H1 (cell line): ENCODE measurements at regions not wholly inside any gene's neighbourhood (a gene's known extent, or its start where the extent isn't known, plus 50 kb on each side); places are given as distances from the start of the nearest gene placed in this dataset.

Experiments used
- CTCF ChIA-PET: fragments of 300-600 bp; sonication (Branson Sonifier 250); formaldehyde crosslinking; loops from one replicate; lab custom pipeline; 2021; ENCODE audit not compliant: partially characterized antibody; lab: Charles Lee
- POLR2A ChIA-PET: fragments of 300-600 bp; sonication (Branson Sonifier 250); formaldehyde crosslinking; loops from one replicate; lab custom pipeline; 2021; ENCODE audit warnings: inconsistent platforms; ENCODE audit not compliant: partially characterized antibody; lab: Charles Lee
- DNase-seq, 2 experiments: peaks; one replicate each; pipeline versions ENCODE4 v3.0.0 to v3.0.0-alpha.2; 2010 to 2022; ENCODE audit warnings: low spot score in 2 of 2, low read depth in 1 of 2, mixed read lengths in 1 of 2
- FAIRE-seq: peaks from 2 replicates; lab custom pipeline; 2011; peaks lifted over from hg19 to GRCh38; lab: Jason Lieb, UNC
- H2AFZ ChIP-seq: 2 replicates; pipeline ENCODE4 v1.8.1; 2012; ENCODE audit warnings: low read length, inconsistent platforms
- H2AK5ac ChIP-seq: 2 replicates; pipeline ENCODE4 v1.6.1; 2013; ENCODE audit warnings: low read depth, low read length
- H2BK120ac ChIP-seq: replicated peaks from 2 replicates; pipeline ENCODE3; 2013; ENCODE audit warnings: low read depth, low read length, inconsistent platforms
- H2BK12ac ChIP-seq: 2 replicates; pipeline ENCODE4 v1.6.1; 2013; ENCODE audit warnings: low read depth, low read length
- H2BK15ac ChIP-seq: 2 replicates; pipeline ENCODE4 v1.6.1; 2013; ENCODE audit warnings: low read length
- H2BK20ac ChIP-seq: 2 replicates; pipeline ENCODE4 v1.6.1; 2013; ENCODE audit warnings: low read length
- H2BK5ac ChIP-seq: 2 replicates; pipeline ENCODE4 v1.6.1; 2013; ENCODE audit warnings: low read depth, low read length
- H3K14ac ChIP-seq: 2 replicates; pipeline ENCODE4 v1.6.1; 2013; ENCODE audit warnings: inconsistent platforms; ENCODE audit not compliant: insufficient read length
- H3K18ac ChIP-seq: 2 replicates; pipeline ENCODE4 v1.6.1; 2013; ENCODE audit warnings: low read length; ENCODE audit errors: extremely low read depth
- H3K23ac ChIP-seq: 2 replicates; pipeline ENCODE4 v1.6.1; 2013; ENCODE audit warnings: inconsistent platforms; ENCODE audit not compliant: insufficient read length
- H3K23me2 ChIP-seq: 2 replicates; pipeline ENCODE4 v1.6.1; 2013; ENCODE audit warnings: low read depth, low read length
- H3K27ac ChIP-seq: 2 replicates; pipeline ENCODE4 v1.6.1; 2011; ENCODE audit warnings: low read depth, low read length, inconsistent platforms
- H3K27me3 ChIP-seq, 4 experiments: replicated peaks in 1 of 4; 1 replicate in 1 of 4; 2 replicates in 3 of 4; pipeline versions ENCODE4 v1.6.1 to v1.8.1; 2011 to 2013; ENCODE audit warnings: low read length in 3 of 4, mild to moderate bottlenecking in 3 of 4, inconsistent platforms in 2 of 4, mixed read lengths in 2 of 4, moderate library complexity in 1 of 4; ENCODE audit not compliant: control insufficient read depth in 3 of 4, insufficient read depth in 3 of 4; ENCODE audit errors: extremely low read depth in 1 of 4
- H3K36me3 ChIP-seq, 4 experiments: 2 replicates each; pipeline versions ENCODE4 v1.6.1 to v1.8.1; 2011 to 2013; ENCODE audit warnings: mild to moderate bottlenecking in 4 of 4, low read length in 3 of 4, moderate library complexity in 2 of 4, control low read depth in 1 of 4, inconsistent platforms in 1 of 4; ENCODE audit not compliant: insufficient read depth in 4 of 4, control insufficient read depth in 2 of 4
- H3K4ac ChIP-seq: replicated peaks from 2 replicates; pipeline ENCODE3; 2013; ENCODE audit warnings: low read length, low read depth, mixed read lengths, inconsistent platforms; ENCODE audit not compliant: insufficient read length
- H3K4me1 ChIP-seq, 4 experiments: replicated peaks in 1 of 4; 1 replicate in 1 of 4; 2 replicates in 3 of 4; pipeline versions ENCODE4 v1.6.1 to v1.8.1; 2011 to 2013; ENCODE audit warnings: low read length in 3 of 4, inconsistent platforms in 2 of 4, mixed read lengths in 1 of 4; ENCODE audit not compliant: insufficient read depth in 4 of 4, control insufficient read depth in 3 of 4
- H3K4me2 ChIP-seq, 2 experiments: 2 replicates each; pipeline versions ENCODE4 v1.6.1 to v1.8.1; 2011 to 2013; ENCODE audit warnings: low read depth in 2 of 2, low read length in 2 of 2, control low read depth in 1 of 2, inconsistent platforms in 1 of 2, mild to moderate bottlenecking in 1 of 2; ENCODE audit not compliant: insufficient read depth in 1 of 2
- H3K4me3 ChIP-seq, 4 experiments: fragments of 200-600, 300-600 bp in 1 of 4; sonication (generic), shearing (Covaris generic), sonication (Bioruptor Twin) in 1 of 4; 2 replicates each; pipeline versions ENCODE4 v1.5.1 to v1.8.1; 2011 to 2016; ENCODE audit warnings: low read length in 4 of 4, low read depth in 3 of 4, control low read depth in 2 of 4, inconsistent platforms in 2 of 4, mild to moderate bottlenecking in 2 of 4, mixed read lengths in 1 of 4, moderate library complexity in 1 of 4; ENCODE audit not compliant: insufficient read depth in 2 of 4; ENCODE audit errors: extremely low read depth in 1 of 4
- H3K56ac ChIP-seq: replicated peaks from 2 replicates; pipeline ENCODE3; 2013; ENCODE audit warnings: low read depth, mild to moderate bottlenecking, mixed read lengths, low read length, inconsistent platforms; ENCODE audit not compliant: insufficient read length
- H3K79me1 ChIP-seq: 2 replicates; pipeline ENCODE4 v1.6.1; 2013; ENCODE audit warnings: low read depth, low read length, control low read depth
- H3K79me2 ChIP-seq, 2 experiments: 2 replicates each; pipeline versions ENCODE4 v1.6.1 to v1.8.1; 2012 to 2013; ENCODE audit warnings: low read length in 2 of 2, mild to moderate bottlenecking in 2 of 2, inconsistent platforms in 1 of 2; ENCODE audit not compliant: insufficient read depth in 2 of 2, control insufficient read depth in 1 of 2
- H3K9ac ChIP-seq, 4 experiments: replicated peaks in 1 of 4; 1 replicate in 1 of 4; 2 replicates in 3 of 4; pipeline versions ENCODE4 v1.6.1 to v1.8.1; 2011 to 2013; ENCODE audit warnings: low read depth in 3 of 4, low read length in 3 of 4, control low read depth in 2 of 4, mild to moderate bottlenecking in 2 of 4, moderate library complexity in 2 of 4, inconsistent platforms in 1 of 4; ENCODE audit errors: extremely low read depth in 1 of 4
- H3K9me3 ChIP-seq, 2 experiments: 2 replicates each; pipeline versions ENCODE4 v1.6.1 to v1.8.1; 2012 to 2013; ENCODE audit warnings: mild to moderate bottlenecking in 2 of 2, moderate library complexity in 2 of 2, control low read depth in 1 of 2, inconsistent platforms in 1 of 2, low read depth in 1 of 2, low read length in 1 of 2, mixed read lengths in 1 of 2; ENCODE audit not compliant: insufficient read depth in 2 of 2
- H4K20me1 ChIP-seq, 2 experiments: replicated peaks in 1 of 2; 2 replicates each; pipeline versions ENCODE3 to v1.8.1; 2011 to 2013; ENCODE audit warnings: inconsistent platforms in 2 of 2, low read length in 2 of 2, mild to moderate bottlenecking in 1 of 2; ENCODE audit not compliant: insufficient read depth in 2 of 2, control insufficient read depth in 1 of 2
- H4K5ac ChIP-seq: 2 replicates; pipeline ENCODE4 v1.6.1; 2013; ENCODE audit warnings: low read length, low read depth, mixed read lengths, inconsistent platforms; ENCODE audit not compliant: insufficient read length
- H4K8ac ChIP-seq: 2 replicates; pipeline ENCODE4 v1.8.0; 2013; ENCODE audit warnings: mild to moderate bottlenecking, moderate library complexity, low read length, inconsistent platforms; ENCODE audit not compliant: insufficient read depth; ENCODE audit errors: extremely low read depth
- H4K91ac ChIP-seq: replicated peaks from 2 replicates; pipeline ENCODE3; 2013; ENCODE audit warnings: low read length, mixed read lengths, inconsistent platforms; ENCODE audit not compliant: insufficient read length
- WGBS, 2 experiments: shearing (Covaris generic) in 1 of 2; methylation state at CpG; one replicate each; pipeline versions ENCODE4 v1.1.6 to v1.1.7; 2013 to 2015; ENCODE audit warnings: low lambda C conversion rate in 2 of 2, mixed read lengths in 2 of 2, inconsistent platforms in 1 of 2, low coverage in 1 of 2, missing lambda C conversion rate in 1 of 2; ENCODE audit not compliant: insufficient replicate concordance in 2 of 2, insufficient coverage in 1 of 2, insufficient read length in 1 of 2; ENCODE audit errors: extremely low coverage in 1 of 2, missing lambda C conversion rate in 1 of 2; 5-methylcytosine and 5-hydroxymethylcytosine counted together

DNA sequence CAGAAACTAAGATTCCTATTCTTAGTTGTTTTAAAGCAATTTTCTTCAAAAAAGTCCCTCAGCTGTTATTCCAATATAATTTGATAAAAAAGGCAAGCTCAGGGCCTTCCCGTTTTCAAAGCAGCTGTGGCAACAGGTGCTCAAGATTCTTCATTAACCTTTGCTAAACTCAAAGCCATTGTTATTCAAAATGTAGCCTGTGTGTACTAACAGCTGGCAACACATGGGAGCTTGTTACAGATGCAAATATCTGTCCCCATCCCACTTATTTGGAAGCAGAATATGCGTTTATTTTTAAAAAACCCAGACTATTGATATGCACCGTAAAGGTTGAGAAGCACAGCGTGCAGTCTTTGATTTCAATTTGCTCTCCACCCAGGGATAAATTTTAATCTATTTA is 210.4 kb upstream of the SYT10 start:
- no peak overlapping the region for H3K4ac ChIP-seq
- no peak overlapping the region for H3K18ac ChIP-seq
- H3K27me3 ChIP-seq = no peaks in the 10 kb centered on the region
- FAIRE-seq (peak; percentile 70), DNase-seq (no peak)
- no peak overlapping the region for H4K91ac ChIP-seq
- peaks cover 23 to 31% of the 10 kb centered on the region in 2 experiments for H3K9me3 ChIP-seq
- WGBS, 2 experiments = 57% methylated on average over 4 of the region's 4 CpGs; no CpG with 5 or more reads in 1 of the 2 experiments
- H4K5ac ChIP-seq = peak overlapping the region; percentile 55
- H2AFZ ChIP-seq = no peak overlapping the region
- H2BK120ac ChIP-seq = no peak overlapping the region
- no peak overlapping the region for H3K9ac ChIP-seq
- H3K79me1 ChIP-seq = no peaks in the 10 kb centered on the region
- POLR2A ChIA-PET = no interaction called here
- H4K20me1 ChIP-seq = no peaks in the 10 kb centered on the region
- no peaks in the 10 kb centered on the region for H3K23me2 ChIP-seq
- no peaks in the 10 kb centered on the region; a peak in 1 of 7 replicates for H3K4me1 ChIP-seq
- CTCF ChIA-PET = interaction anchor here (1.2 kb wide), 1 partner anchor 21 kb away, joined by 4 read pairs; no protein-coding TSS in a partner anchor
- peaks cover 0 to 27% (median 9%) of the 10 kb centered on the region in 4 experiments; a peak in 3 of 8 replicates for H3K36me3 ChIP-seq
- H3K4me2 ChIP-seq = no peak overlapping the region
- no peak overlapping the region for H3K27ac ChIP-seq
- no peak overlapping the region for H2BK12ac ChIP-seq
- H2BK15ac ChIP-seq = no peak overlapping the region
- no peak overlapping the region for H4K8ac ChIP-seq
- H2BK5ac ChIP-seq = no peak overlapping the region
- H3K4me3 ChIP-seq = peak overlapping the region in 1 of 4 experiments; percentile 35; a peak in 1 of 8 replicates
- H3K23ac ChIP-seq = no peak overlapping the region
- H3K14ac ChIP-seq = no peak overlapping the region
- no peak overlapping the region for H3K56ac ChIP-seq
- H2BK20ac ChIP-seq = no peak overlapping the region
- H2AK5ac ChIP-seq = no peak overlapping the region
- H3K79me2 ChIP-seq = no peaks in the 10 kb centered on the region
